Thoracic aorta (tissue), 2 donors: ENCODE measurements at regions not wholly inside any gene's neighbourhood (a gene's known extent, or its start where the extent isn't known, plus 50 kb on each side); places are given as distances from the start of the nearest gene placed in this dataset.

Source experiments
- ATAC-seq: fragments of 150-250 bp; one replicate; pipeline ENCODE4 v1.8.0; 2017; ENCODE audit warnings: low read depth; ENCODE audit not compliant: insufficient number of reproducible peaks, low FRiP score
- DNase-seq: peaks from one replicate; pipeline ENCODE4 v3.0.0-alpha.2; 2020; ENCODE audit warnings: low spot score
- H3K27ac ChIP-seq, 2 donors: fragments of 200-600 bp; sonication (generic); 1 replicate in 1 of 2; 2 replicates in 1 of 2; pipeline ENCODE4 v1.5.1; 2016; ENCODE audit warnings: mild to moderate bottlenecking in 2 of 2, moderate library complexity in 2 of 2
- H3K27me3 ChIP-seq: fragments of 200-600 bp; sonication (generic); replicated peaks from 2 replicates; pipeline ENCODE4 v1.6.0; 2016; ENCODE audit warnings: mild to moderate bottlenecking; ENCODE audit not compliant: insufficient read depth
- H3K36me3 ChIP-seq: fragments of 200-600 bp; sonication (generic); one replicate; pipeline ENCODE4 v1.5.1; 2016
- H3K4me1 ChIP-seq, 2 donors: fragments of 200-600 bp; sonication (generic); 1 replicate in 1 of 2; 2 replicates in 1 of 2; pipeline versions ENCODE4 v1.5.1 to v1.6.0; 2016; ENCODE audit warnings: low read depth in 2 of 2, mild to moderate bottlenecking in 1 of 2; ENCODE audit not compliant: control insufficient read depth in 1 of 2
- H3K4me3 ChIP-seq: fragments of 200-600 bp; sonication (generic); 2 replicates; pipeline ENCODE4 v1.5.1; 2016; ENCODE audit warnings: mild to moderate bottlenecking
- H3K9me3 ChIP-seq: fragments of 200-600 bp; sonication (generic); 2 replicates; pipeline ENCODE4 v1.5.1; 2016
- CTCF ChIP-seq: fragments of 200-600 bp; sonication (generic); IDR thresholded peaks from one replicate; pipeline ENCODE4 v1.5.1; 2019; ENCODE audit warnings: antibody characterized with exemption

GRCh38 chr10:2020836-2021235 is 283.5 kb upstream of the ADARB2 start:
- ATAC-seq (no peak), DNase-seq (no peak)
- Histone ChIP-seq H3K4me1 (no peaks in the 10 kb centered on the region), H3K4me3 (no peak overlapping the region), H3K27ac (no peak overlapping the region), H3K36me3 (no peaks in the 10 kb centered on the region), H3K9me3 (no peaks in the 10 kb centered on the region), H3K27me3 (no peaks in the 10 kb centered on the region)
- TF ChIP-seq CTCF = no peak

GRCh38 chr10:2019803-2020202 is 282.5 kb upstream of the ADARB2 start:
- Histone ChIP-seq H3K36me3 (no peaks in the 10 kb centered on the region), H3K9me3 (no peaks in the 10 kb centered on the region), H3K4me3 (no peak overlapping the region), H3K4me1 (no peaks in the 10 kb centered on the region), H3K27ac (no peak overlapping the region), H3K27me3 (no peaks in the 10 kb centered on the region)
- ATAC-seq (no peak), DNase-seq (no peak)
- TF ChIP-seq CTCF = no peak

GRCh38 chr10:2019281-2019680 is 282.0 kb upstream of the ADARB2 start:
- no peak for TF ChIP-seq CTCF

GRCh38 chr10:2014541-2014940 is 277.2 kb upstream of the ADARB2 start:
- H3K9me3 ChIP-seq = no peaks in the 10 kb centered on the region
- H3K36me3 ChIP-seq = no peaks in the 10 kb centered on the region
- H3K27ac ChIP-seq = no peak overlapping the region
- H3K4me3 ChIP-seq = no peak overlapping the region
- no peaks in the 10 kb centered on the region for H3K27me3 ChIP-seq
- DNase-seq (no peak), ATAC-seq (no peak)
- TF ChIP-seq CTCF = no peak
- no peaks in the 10 kb centered on the region for H3K4me1 ChIP-seq

More at GRCh38 chr10:2019281-2019680, 282.0 kb upstream of the ADARB2 start:
- H3K27me3 ChIP-seq = no peaks in the 10 kb centered on the region
- ATAC-seq = no peak
- no peak overlapping the region for H3K27ac ChIP-seq
- H3K36me3 ChIP-seq = no peaks in the 10 kb centered on the region
- no peak for DNase-seq
- no peaks in the 10 kb centered on the region for H3K4me1 ChIP-seq
- H3K4me3 ChIP-seq = no peak overlapping the region
- no peaks in the 10 kb centered on the region for H3K9me3 ChIP-seq

GRCh38 chr10:2012209-2012608 is 274.9 kb upstream of the ADARB2 start:
- Histone ChIP-seq H3K27me3 (no peaks in the 10 kb centered on the region), H3K36me3 (no peaks in the 10 kb centered on the region), H3K4me1 (no peaks in the 10 kb centered on the region), H3K4me3 (no peak overlapping the region), H3K9me3 (no peaks in the 10 kb centered on the region), H3K27ac (no peak overlapping the region)
- DNase-seq = no peak
- no peak for TF ChIP-seq CTCF
- ATAC-seq = no peak
